GM18519 (cell line): ENCODE measurements at regions not wholly inside any gene's neighbourhood (a gene's known extent, or its start where the extent isn't known, plus 50 kb on each side); places are given as distances from the start of the nearest gene placed in this dataset.

Experiments used
- ATAC-seq: cut with Tn5 transposase; IDR thresholded peaks from one replicate; pipeline ENCODE4 v1.9.1; 2021; ENCODE audit warnings: mild to moderate bottlenecking, moderate library complexity; ENCODE audit not compliant: unreplicated experiment, low FRiP score

DNA sequence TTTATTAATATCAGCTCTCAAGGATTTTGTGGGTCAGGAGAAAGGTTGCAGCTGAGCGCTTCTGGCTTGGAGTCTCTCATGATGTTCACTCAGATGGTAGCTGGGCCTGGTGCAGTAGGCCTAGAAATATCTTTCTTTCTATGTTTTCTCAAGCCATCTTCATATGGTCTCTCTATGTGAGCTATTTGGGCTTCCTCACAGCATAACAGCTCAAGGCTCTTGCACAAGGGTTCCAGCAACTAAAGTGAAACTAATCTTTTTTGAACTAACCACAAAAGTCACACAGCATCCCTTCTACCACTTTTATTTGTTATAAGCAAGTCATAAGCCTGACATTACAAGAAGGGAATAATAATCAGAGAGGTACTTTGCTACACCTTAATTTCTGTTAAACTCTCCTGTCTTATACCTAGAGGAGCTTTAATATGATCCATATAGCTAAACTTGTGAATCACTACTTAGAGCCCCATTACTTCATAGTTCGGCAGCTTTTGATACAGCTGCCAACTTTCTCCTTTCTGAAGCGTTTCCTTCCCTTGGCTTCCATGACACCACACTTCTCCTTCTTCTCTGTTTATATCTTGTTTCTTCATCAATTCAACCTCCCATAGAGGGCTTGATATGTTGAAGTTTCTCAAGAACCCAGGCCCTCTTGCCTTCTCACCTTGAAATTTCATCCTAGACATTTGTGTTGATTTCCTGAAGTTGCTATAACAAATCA, 720.2 kb downstream of the LTN1 start:
- no peak for ATAC-seq

DNA sequence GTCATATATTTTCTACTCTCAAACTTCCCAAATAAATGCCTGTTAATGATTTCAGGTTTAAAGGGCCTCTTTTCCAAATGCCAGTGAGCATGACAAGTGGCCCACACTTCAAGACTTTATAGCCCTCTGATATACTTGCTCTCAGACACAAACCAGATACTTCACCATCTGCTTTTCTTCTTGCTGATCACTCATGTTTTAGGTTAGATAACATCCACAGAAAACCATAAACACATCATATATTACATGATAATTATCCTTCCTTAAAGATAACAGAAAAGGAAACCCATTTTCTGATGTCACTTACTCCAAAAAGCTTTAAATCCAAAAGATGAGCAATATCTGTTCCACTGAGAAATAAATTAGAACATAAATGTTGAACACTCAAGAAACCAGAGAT, 723.5 kb downstream of the LTN1 start:
- no peak for ATAC-seq

DNA sequence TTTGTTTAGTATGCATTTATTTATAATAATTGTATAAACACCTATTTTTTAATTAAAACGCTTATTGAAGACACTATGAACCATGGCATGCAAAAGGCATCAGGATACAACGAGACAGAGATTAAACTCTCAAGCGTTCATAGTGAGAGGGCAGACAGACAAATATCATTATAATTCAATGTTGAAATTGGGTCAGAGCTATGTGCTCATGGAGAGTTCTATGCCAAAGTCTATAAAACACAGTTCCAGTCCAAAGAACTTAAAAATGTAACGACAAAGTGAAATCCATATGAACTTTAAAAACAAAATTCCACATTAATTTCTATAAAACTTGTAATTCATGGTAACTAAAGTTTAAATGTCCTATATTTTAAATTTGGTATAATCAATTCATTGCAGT, 724.0 kb downstream of the LTN1 start:
- ATAC-seq = no peak

DNA sequence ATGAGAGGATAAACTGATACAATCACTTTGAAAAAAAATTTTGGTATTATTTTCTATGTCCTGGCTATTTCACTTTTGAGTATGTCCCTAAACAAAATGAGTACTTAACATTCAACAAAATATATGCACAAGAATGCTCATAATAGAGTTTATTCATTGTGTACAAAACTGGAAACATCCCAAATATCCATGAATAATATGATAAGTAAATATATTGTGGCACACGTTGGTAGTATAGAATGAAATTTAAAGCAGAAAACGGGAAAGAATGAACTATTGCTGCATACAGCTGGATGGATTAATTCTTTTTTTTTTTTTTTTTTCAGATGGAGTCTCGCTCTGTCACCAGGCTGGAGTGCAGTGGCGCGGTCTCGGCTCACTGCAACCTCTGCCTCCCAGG, 725.2 kb downstream of the LTN1 start:
- no peak for ATAC-seq

DNA sequence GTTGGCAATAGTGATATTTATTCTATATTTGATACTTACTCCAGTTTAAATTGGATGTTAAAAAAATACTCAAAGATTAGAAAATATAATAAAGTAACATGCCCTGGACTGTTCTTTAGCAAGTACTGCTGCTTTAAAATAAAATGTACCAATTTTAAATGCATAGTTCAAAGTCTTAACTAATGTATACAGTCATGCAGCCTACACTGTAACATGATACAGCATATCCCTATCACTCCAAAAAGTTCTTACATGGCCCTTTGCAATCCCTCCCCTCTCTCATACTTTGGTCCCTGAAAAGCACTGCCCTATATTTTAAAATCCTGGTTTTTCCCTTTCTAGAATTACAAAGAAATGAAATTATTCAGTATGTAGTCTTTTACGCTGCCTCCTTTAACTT, 726.6 kb downstream of the LTN1 start:
- ATAC-seq = no peak

DNA sequence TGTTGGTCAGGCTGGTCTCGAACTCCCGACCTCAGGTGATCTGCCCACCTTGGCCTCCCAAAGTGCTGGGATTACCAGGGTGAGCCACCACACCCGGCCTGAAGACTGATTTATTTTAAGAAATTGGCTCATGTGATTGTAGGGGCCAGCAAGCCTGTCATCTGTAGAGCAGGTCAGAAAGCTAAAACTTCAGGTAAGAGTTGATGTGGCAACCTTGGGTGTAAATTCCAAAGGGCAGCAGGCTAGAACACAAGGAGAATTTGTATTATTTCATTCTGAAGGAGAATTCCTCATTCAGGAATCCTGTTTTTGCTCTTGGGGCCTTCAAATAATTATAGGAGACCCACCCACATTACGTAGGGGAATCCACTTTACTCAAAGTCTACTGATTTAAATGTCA, 728.7 kb downstream of the LTN1 start:
- no peak for ATAC-seq

DNA sequence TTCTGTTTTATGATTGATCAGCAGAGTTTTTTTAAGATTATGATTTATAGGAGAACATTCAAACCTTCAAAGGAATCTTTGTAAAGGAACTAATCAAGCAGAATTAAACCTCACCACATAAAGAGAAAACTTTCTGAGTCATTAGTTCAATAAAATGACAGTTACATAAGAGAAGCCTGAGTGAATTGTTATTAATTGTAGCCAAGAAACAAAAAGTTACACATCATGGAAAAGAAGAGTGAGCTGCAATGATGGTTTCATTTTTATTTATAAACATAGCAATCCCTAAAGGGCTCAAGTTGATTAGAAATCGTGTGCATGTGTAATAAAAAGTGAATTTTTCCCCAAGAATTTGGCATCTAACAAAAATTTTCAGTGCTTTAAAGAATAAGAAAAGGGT, 731.4 kb downstream of the LTN1 start:
- ATAC-seq = no peak

DNA sequence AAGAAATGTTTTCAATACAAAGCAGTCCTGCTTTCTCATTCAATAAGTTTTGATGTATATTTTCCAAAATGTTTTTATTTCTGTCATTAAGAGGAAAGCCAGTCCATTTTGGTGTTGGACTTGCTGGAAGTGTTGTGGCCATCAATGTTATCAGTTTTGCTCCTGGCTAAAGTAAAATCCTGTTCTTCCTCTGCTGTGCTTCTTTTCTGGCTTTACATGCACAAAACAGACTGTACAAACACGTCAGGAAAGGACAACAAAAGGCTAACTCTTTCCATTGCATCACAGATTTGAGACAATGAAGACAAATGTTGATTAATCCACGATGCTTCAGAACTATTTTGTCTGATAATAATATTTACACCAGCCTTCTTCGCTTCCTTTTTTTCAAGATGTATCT, 735.4 kb downstream of the LTN1 start:
- ATAC-seq = no peak

DNA sequence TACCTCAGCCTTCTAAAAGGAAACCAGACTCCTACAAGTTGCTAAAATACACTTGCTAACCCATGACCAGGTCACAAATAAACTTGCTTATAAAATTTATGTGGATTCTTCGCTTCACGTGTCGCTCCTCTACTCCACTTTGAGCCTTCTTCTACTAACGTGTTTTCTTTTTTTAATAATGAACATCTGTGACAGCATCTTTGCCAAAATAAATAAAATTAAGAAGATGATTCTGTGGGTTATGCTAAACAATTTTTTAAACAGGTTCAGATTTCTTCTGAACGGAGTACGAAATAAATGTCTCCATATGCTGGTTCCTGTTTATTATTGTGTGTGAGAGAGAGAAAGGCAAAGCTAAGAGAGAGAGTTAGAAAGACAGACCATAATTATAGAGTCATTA, 735.8 kb downstream of the LTN1 start:
- ATAC-seq = no peak

DNA sequence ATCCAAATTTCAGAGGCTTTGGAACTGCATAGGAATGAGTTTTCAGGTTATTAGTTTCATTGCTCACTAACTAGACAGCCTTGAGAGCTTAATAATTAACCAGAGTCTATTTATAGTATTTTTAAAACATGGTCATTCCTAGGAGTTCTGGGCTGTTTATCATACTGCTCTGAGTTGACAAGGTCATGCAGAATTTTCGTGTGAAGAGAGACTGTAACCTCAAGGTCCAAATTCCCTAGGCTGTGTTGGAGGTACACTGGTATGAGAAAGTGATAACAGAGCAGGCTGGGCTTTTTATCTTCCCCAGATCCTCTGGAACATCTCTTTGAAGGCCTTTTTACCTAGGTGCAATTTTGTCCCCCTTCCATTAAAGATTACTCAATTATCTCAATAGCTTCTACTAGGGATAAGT, 736.3 kb downstream of the LTN1 start:
- ATAC-seq = no peak

DNA sequence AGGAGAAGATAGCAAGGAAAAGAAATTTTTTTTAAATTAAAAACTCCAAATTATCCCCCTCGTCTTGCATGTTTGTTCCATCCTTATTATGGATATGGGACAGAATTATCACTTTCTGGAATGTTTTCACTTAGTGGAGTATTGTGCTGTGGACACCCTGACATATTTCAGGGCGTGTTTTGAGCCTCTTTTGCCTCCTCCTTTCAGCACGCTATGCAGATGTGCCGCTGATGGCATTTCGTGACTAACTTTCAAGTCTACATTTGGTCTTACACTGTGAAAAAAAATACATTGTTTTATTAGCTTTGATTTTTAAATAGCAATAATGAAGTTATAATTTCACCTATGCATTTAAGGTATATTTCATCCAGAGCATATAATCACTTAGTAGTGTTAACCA, 738.7 kb downstream of the LTN1 start:
- ATAC-seq = no peak

DNA sequence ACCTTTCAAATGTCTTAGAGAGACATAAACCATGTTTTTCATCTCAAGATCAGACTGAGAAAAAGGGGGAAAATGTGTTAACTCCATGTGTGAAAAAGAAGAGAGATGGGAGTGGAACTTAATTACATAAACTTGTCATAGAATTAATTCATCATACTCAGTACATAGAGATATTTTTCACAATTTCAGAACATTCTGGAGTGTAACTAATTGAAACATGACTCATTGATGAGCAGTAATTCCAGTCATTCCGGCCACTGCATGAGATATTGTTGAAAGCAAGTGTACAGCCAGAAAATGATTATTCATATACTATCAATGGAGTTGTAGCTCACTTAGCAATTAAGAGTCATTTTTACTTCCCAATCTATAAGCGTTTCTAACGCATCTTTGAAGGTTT, 739.3 kb downstream of the LTN1 start:
- no peak for ATAC-seq

DNA sequence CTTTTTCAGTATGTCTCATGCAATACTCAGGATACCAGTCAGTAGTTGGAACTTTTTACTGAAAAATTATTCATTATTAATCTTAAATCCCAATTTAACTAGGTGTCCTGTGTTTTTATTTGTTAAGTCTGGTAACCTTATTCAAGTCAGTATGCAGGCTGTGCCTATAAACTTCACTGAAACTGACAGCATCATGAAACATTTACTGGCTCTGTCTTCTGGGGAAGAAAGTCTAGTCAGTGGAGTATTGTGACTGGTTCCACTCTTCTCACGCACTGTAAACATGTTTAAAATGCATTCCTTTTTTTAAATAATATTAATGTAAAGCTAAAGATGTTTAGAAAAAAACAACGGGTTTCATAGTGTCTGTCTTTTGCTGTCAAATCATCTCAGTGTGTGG, 739.7 kb downstream of the LTN1 start:
- ATAC-seq = no peak

DNA sequence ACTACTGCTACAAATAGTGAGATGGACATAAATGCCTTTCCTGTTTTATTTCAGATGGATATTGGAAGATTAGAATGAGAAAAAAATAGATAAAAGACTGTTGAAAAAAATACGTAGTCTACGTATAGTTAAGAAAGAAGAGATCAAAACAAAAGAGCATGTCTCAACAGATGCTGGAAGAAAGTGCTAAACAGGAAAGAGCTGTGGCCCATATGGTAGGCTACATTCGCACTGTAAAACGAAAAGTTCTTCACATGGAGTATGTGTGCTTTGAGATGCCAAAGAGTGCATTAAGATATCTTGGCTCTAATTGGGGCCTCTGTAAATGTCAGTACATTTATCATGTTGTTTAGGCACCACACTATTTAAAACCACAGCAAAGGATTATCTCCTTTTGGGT, 741.7 kb downstream of the LTN1 start:
- no peak for ATAC-seq

DNA sequence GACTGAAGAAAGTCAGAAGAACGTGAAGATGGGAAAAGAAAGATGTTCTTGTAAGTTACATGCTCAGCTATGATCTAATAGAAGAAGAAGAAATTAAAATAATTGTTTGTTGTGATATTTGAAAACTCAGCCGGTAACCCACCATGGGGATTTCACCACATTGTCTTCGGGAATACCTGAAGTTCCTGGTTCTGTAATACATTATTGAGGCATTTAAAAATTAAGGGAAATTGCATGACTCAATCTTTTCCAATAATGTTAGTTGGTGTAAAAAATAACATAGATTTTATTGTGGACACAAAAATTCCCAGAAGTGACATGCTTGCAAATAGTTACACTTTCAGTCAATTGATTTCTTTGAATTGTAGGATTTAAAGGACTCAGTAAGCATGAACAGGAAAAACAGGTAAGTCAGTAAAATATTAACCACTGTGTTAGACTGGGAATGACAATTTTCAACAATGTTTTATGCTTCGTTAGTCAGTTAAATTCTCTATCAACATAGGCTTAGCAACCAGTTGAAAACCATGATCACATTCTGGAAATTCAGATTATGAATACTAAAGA, 745.1 kb downstream of the LTN1 start:
- ATAC-seq = no peak

DNA sequence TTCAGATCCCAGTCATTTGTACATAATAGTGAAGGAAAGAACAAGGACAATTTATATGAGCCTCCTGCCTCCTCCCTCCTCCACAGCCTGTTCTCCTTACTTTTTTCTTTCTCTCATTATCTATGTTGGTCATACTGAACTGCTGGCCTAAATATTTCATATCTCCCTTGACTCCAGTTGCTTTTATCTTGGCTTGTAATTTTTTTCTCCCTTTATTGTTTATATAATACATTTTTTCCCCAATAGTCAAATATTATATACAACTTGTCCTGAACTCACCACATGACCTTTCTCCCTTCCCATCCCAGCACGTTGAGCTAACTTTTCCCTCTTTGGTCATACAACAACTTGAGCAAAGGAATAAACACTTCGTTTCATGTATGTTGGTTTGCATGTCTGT, 752.1 kb downstream of the LTN1 start:
- ATAC-seq = no peak

DNA sequence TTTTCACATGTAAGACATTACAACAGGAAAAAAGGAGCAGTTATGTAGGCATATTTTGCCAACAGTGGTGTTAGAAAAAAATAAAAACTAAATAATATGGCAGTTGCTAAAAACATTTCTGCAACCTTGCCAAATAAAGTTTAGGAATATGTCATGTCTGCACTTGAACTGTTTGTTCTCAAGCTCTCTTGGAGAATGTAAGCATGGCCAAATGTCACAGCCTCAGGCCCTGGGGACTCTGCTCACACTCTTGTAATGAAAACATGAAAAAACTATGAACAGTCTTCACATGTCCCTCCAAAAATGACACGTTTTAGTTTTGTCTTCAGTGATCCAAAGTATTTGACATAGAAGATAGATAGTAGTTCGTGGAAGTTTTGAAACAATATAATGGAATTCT, 753.3 kb downstream of the LTN1 start:
- ATAC-seq = no peak

DNA sequence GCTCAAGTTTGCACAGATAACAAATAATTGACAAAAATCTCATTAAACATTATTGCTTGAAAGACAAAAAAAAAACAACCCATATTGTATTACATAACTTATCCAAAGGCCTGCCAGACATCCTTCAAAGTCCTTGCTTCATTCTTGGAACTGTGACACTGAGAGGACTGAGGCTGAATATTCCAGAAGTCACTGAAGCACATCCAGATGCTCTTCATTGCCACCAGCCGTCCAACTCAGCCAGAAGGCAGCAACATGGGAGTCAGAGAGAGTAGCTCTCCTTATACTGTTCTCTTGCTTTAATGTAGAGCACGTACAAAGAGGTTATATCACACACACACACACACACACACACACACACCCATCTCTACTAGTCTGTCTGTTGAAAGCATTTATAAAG, 755.0 kb downstream of the LTN1 start:
- ATAC-seq = no peak

DNA sequence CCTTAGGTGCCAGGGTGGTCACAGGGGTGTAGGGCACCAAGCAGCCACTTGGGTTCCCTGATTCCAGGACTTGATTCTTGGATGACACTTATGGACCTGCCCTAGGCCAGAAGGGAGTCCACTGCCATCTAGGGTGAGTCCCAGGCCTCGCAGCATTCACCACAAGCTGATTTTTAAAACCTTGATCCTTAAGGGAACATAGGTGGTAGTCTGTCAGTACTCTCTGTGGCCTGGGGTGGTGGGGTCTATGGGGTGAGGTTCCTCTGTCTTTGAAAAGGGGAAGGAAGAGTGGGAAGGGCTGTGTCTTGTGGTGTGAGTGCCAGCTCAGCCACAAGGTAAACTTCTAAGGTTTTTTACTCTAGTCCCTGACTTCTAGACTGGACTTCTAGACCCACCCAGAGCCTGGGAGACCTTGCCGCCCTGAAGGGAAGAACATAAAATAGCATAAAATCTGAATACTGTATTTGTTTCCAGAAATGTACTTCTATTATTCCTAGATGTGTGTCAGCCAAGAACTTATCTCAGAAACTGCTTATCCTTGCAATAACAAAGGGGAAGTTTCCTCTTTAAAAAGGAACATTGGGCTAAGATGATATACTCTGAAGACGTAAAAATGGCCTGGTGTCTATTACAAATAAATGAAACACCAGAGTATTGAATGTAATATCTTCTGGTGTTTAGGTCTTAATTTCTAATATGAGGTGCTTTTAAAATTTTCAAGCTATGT, 757.3 kb downstream of the LTN1 start:
- no peak for ATAC-seq

DNA sequence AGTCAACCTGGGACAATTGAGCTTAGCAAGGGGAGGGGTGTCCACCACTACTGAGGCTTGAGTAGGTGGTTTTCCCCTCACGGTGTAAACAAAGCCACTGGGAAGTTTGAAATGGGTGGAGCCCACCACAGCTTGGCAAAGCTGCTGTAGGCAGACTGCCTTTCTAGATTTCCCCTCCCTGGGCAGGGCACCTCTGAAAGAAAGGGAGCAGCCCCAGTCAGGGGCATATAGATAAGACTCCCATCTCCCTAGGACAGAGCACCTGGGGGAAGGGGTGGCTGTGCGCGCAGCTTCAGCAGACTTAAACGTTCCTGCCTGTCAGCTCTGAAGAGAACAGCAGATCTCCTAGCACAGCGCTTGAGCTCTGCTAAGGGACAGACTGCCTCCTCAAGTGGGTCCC, 758.4 kb downstream of the LTN1 start:
- ATAC-seq = no peak

DNA sequence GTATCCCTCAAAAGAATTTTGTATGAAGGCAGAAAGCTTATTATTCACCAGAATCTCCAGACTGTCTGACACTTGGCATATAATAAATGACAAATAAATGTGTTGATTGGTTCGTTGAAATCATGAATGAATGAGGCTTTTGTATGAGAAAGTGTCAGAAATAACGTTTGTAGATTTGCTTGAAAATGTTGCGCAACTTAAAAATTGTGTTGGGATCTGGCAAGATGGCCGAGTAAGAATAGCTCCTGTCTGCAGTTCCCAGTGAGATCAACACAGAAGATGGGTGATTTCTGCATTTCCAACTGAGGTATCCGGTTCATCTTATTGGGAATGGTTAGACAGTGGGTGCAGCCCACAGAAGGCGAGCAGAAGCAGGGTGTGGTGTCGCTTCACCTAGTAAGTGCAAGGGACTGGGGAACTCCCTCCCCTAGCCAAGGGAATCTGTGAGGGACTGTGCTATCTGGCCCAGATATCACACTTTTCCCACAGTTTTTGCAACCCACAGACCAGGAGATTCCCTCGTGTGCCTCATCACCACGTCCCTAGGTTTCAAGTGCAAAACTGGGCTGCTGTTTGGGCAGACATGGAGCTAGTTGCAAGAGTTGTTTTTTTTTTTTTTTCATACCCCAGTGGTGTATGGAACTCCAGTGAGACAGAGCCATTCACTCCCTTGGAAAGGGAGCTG, 759.0 kb downstream of the LTN1 start:
- no peak for ATAC-seq

DNA sequence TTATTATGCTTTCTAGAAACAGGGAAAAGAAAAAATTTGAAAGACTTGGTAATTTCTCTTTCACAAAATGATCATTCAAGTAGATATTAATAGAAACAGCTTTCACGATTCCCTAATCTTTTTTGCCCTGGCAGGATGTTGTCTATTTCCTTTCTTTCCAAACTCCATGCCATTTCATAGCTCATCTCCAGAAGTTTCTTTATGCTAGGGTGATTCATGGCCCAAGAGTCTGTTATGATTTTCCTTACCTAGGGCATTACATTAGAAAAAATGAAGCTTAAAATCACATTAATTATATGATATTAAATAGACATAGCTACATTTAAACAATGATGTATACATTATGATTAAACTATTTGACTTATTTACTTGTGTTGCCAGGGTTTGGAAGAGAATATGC, 762.1 kb downstream of the LTN1 start:
- no peak for ATAC-seq
